GM23338 (cell line): ENCODE measurements at regions not wholly inside any gene's neighbourhood (a gene's known extent, or its start where the extent isn't known, plus 50 kb on each side); places are given as distances from the start of the nearest gene placed in this dataset.

ENCODE experiments used
- ATAC-seq: fragments of 200-7000 bp; cut with Tn5 transposase; 3 replicates; pipeline ENCODE4 v1.9.1; 2020
- DNase-seq: peaks from one replicate; pipeline ENCODE4 v3.0.0-alpha.2; 2015; ENCODE audit warnings: low spot score
- H2AFZ ChIP-seq: fragments of 200-600 bp; sonication (generic); 2 replicates; pipeline ENCODE4 v1.8.0; 2016; ENCODE audit warnings: antibody characterized with exemption, mild to moderate bottlenecking, moderate library complexity
- H3F3A ChIP-seq: fragments of 200-600 bp; sonication (generic); replicated peaks from 2 replicates; pipeline ENCODE4 v1.8.0; 2017; ENCODE audit warnings: antibody characterized with exemption, mixed run types, low read depth
- H3K27ac ChIP-seq: fragments of 200-600 bp; sonication (generic); 2 replicates; pipeline ENCODE4 v1.6.1; 2016; ENCODE audit warnings: low read depth
- H3K27me3 ChIP-seq: fragments of 200-600 bp; sonication (generic); 2 replicates; pipeline ENCODE4 v1.8.0; 2016; ENCODE audit warnings: mild to moderate bottlenecking, mixed run types, moderate library complexity; ENCODE audit not compliant: insufficient read depth
- H3K36me3 ChIP-seq: fragments of 200-600 bp; sonication (generic); 2 replicates; pipeline ENCODE4 v1.8.0; 2016; ENCODE audit warnings: mild to moderate bottlenecking; ENCODE audit not compliant: insufficient read depth
- H3K4me1 ChIP-seq: fragments of 200-600 bp; sonication (generic); 2 replicates; pipeline ENCODE4 v1.8.0; 2016; ENCODE audit warnings: mild to moderate bottlenecking, moderate library complexity; ENCODE audit not compliant: insufficient read depth
- H3K4me2 ChIP-seq: fragments of 200-600 bp; sonication (generic); 2 replicates; pipeline ENCODE4 v1.7.1; 2017; ENCODE audit warnings: mixed run types
- H3K4me3 ChIP-seq: fragments of 200-600 bp; sonication (generic); 2 replicates; pipeline ENCODE4 v1.6.1; 2016; ENCODE audit warnings: mixed run types
- H3K79me2 ChIP-seq: fragments of 200-600 bp; sonication (generic); replicated peaks from 2 replicates; pipeline ENCODE4 v1.8.0; 2017; ENCODE audit warnings: mild to moderate bottlenecking; ENCODE audit not compliant: insufficient read depth
- H3K9me2 ChIP-seq: fragments of 200-600 bp; sonication (generic); 2 replicates; pipeline ENCODE4 v1.8.0; 2017; ENCODE audit not compliant: insufficient read depth
- H4K20me1 ChIP-seq: fragments of 200-600 bp; sonication (generic); replicated peaks from 2 replicates; pipeline ENCODE4 v1.8.0; 2017; ENCODE audit warnings: mild to moderate bottlenecking; ENCODE audit not compliant: insufficient read depth
- H3K27ac Mint-ChIP-seq: 2 replicates; pipeline ENCODE4 v1.8.0; 2020; ENCODE audit warnings: inconsistent platforms, mild to moderate bottlenecking, moderate library complexity, mixed read lengths
- H3K27me3 Mint-ChIP-seq: 3 replicates; pipeline ENCODE4 v1.8.0; 2022; ENCODE audit warnings: low read depth, mild to moderate bottlenecking, moderate library complexity, mixed read lengths, inconsistent platforms; ENCODE audit not compliant: insufficient read depth, poor library complexity
- H3K36me3 Mint-ChIP-seq: 3 replicates; pipeline ENCODE4 v1.8.0; 2021; ENCODE audit warnings: low read depth, mild to moderate bottlenecking, inconsistent platforms, moderate library complexity, mixed read lengths
- H3K4me1 Mint-ChIP-seq: 3 replicates; pipeline ENCODE4 v1.8.0; 2020; ENCODE audit warnings: mild to moderate bottlenecking, inconsistent platforms, mixed read lengths
- H3K4me3 Mint-ChIP-seq: 3 replicates; pipeline ENCODE4 v1.8.0; 2021; ENCODE audit warnings: moderate library complexity, mild to moderate bottlenecking, inconsistent platforms, mixed read lengths
- H3K9me3 Mint-ChIP-seq: 3 replicates; pipeline ENCODE4 v1.8.0; 2020; ENCODE audit warnings: moderate library complexity, mild to moderate bottlenecking, inconsistent platforms, mixed read lengths
- EZH2phosphoT487 ChIP-seq: fragments of 200-600 bp; sonication (generic); IDR thresholded peaks from one replicate; pipeline ENCODE4 v1.8.1; 2018; ENCODE audit warnings: antibody characterized with exemption; ENCODE audit not compliant: unreplicated experiment
- NANOG ChIP-seq: IDR thresholded peaks from 2 replicates; pipeline ENCODE4 v1.6.1; 2016; ENCODE audit warnings: antibody characterized with exemption, borderline replicate concordance
- REST ChIP-seq: IDR thresholded peaks from one replicate; pipeline ENCODE4 v1.6.1; 2018; ENCODE audit warnings: antibody characterized with exemption; ENCODE audit not compliant: unreplicated experiment
- TF ChIP-seq, protein P1 (sequence below): fragments of 250-450 bp; sonication (Bioruptor Pico); IDR thresholded peaks from 2 replicates; pipeline ENCODE4 v1.5.0; 2020; ENCODE audit warnings: mild to moderate bottlenecking, moderate library complexity
- TF ChIP-seq, protein P2 (sequence below): IDR thresholded peaks from 2 replicates; pipeline ENCODE4 v1.6.1; 2016; ENCODE audit warnings: antibody characterized with exemption

- TF ChIP-seq, protein P1, sequence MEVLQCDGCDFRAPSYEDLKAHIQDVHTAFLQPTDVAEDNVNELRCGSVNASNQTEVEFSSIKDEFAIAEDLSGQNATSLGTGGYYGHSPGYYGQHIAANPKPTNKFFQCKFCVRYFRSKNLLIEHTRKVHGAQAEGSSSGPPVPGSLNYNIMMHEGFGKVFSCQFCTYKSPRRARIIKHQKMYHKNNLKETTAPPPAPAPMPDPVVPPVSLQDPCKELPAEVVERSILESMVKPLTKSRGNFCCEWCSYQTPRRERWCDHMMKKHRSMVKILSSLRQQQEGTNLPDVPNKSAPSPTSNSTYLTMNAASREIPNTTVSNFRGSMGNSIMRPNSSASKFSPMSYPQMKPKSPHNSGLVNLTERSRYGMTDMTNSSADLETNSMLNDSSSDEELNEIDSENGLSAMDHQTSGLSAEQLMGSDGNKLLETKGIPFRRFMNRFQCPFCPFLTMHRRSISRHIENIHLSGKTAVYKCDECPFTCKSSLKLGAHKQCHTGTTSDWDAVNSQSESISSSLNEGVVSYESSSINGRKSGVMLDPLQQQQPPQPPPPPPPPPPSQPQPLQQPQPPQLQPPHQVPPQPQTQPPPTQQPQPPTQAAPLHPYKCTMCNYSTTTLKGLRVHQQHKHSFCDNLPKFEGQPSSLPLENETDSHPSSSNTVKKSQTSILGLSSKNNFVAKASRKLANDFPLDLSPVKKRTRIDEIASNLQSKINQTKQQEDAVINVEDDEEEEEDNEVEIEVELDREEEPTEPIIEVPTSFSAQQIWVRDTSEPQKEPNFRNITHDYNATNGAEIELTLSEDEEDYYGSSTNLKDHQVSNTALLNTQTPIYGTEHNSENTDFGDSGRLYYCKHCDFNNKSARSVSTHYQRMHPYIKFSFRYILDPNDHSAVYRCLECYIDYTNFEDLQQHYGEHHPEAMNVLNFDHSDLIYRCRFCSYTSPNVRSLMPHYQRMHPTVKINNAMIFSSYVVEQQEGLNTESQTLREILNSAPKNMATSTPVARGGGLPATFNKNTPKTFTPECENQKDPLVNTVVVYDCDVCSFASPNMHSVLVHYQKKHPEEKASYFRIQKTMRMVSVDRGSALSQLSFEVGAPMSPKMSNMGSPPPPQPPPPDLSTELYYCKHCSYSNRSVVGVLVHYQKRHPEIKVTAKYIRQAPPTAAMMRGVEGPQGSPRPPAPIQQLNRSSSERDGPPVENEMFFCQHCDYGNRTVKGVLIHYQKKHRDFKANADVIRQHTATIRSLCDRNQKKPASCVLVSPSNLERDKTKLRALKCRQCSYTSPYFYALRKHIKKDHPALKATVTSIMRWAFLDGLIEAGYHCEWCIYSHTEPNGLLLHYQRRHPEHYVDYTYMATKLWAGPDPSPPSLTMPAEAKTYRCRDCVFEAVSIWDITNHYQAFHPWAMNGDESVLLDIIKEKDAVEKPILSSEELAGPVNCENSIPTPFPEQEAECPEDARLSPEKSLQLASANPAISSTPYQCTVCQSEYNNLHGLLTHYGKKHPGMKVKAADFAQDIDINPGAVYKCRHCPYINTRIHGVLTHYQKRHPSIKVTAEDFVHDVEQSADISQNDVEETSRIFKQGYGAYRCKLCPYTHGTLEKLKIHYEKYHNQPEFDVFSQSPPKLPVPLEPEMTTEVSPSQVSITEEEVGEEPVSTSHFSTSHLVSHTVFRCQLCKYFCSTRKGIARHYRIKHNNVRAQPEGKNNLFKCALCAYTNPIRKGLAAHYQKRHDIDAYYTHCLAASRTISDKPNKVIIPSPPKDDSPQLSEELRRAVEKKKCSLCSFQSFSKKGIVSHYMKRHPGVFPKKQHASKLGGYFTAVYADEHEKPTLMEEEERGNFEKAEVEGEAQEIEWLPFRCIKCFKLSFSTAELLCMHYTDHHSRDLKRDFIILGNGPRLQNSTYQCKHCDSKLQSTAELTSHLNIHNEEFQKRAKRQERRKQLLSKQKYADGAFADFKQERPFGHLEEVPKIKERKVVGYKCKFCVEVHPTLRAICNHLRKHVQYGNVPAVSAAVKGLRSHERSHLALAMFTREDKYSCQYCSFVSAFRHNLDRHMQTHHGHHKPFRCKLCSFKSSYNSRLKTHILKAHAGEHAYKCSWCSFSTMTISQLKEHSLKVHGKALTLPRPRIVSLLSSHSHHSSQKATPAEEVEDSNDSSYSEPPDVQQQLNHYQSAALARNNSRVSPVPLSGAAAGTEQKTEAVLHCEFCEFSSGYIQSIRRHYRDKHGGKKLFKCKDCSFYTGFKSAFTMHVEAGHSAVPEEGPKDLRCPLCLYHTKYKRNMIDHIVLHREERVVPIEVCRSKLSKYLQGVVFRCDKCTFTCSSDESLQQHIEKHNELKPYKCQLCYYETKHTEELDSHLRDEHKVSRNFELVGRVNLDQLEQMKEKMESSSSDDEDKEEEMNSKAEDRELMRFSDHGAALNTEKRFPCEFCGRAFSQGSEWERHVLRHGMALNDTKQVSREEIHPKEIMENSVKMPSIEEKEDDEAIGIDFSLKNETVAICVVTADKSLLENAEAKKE = no peak
- TF ChIP-seq NANOG (no peak), EZH2phosphoT487 (no peak)
- TF ChIP-seq, protein P2, sequence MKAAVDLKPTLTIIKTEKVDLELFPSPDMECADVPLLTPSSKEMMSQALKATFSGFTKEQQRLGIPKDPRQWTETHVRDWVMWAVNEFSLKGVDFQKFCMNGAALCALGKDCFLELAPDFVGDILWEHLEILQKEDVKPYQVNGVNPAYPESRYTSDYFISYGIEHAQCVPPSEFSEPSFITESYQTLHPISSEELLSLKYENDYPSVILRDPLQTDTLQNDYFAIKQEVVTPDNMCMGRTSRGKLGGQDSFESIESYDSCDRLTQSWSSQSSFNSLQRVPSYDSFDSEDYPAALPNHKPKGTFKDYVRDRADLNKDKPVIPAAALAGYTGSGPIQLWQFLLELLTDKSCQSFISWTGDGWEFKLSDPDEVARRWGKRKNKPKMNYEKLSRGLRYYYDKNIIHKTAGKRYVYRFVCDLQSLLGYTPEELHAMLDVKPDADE = no peak
These were observed 71.8 kb upstream of the SPRED2 start (continued) for GRCh38 chr2:65504201-65504600.

GRCh38 chr2:65503746-65504145 lies 71.3 kb upstream of the SPRED2 start:
- peak overlapping the region; percentile 47; the same call in 1 of the 2 replicates for H2AFZ ChIP-seq
- no peaks in the 10 kb centered on the region for H3K9me3 Mint-ChIP-seq
- no peak for DNase-seq
- no peaks in the 10 kb centered on the region for H3K36me3 Mint-ChIP-seq
- peaks cover 7% of the 10 kb centered on the region; the same call in 1 of the 2 replicates for H3K4me1 ChIP-seq
- H3K4me3 Mint-ChIP-seq = no peak overlapping the region
- no peaks in the 10 kb centered on the region for H3K36me3 ChIP-seq
- no peaks in the 10 kb centered on the region for H3F3A ChIP-seq
- H4K20me1 ChIP-seq = no peaks in the 10 kb centered on the region
- H3K27ac ChIP-seq = no peak overlapping the region
- H3K27ac Mint-ChIP-seq = no peak overlapping the region
- peak; percentile 34; the same call in 1 of the 3 replicates for ATAC-seq
- no peaks in the 10 kb centered on the region for H3K79me2 ChIP-seq
- no peak overlapping the region for H3K4me2 ChIP-seq
- H3K4me1 Mint-ChIP-seq = peaks cover 18% of the 10 kb centered on the region
- H3K27me3 ChIP-seq = no peaks in the 10 kb centered on the region
- peaks cover 5% of the 10 kb centered on the region for H3K27me3 Mint-ChIP-seq
- no peak overlapping the region for H3K4me3 ChIP-seq
- H3K9me2 ChIP-seq = no peaks in the 10 kb centered on the region
- no peak for TF ChIP-seq REST
- TF ChIP-seq, protein P1 = no peak
